Gastroesophageal sphincter (tissue), 3 donors: ENCODE measurements at regions not wholly inside any gene's neighbourhood (a gene's known extent, or its start where the extent isn't known, plus 50 kb on each side); places are given as distances from the start of the nearest gene placed in this dataset.
A peak's percentile ranks its signal among the peaks of the same experiment; 100 is the strongest.

ENCODE experiments used
- EP300 ChIP-seq: sonication (generic); formaldehyde crosslinking; IDR thresholded peaks from one replicate; pipeline ENCODE4 v1.6.1; 2017; ENCODE audit warnings: antibody characterized with exemption, mild to moderate bottlenecking
- POLR2A ChIP-seq, 2 donors: fragments of 450-650 bp; IDR thresholded peaks; one replicate each; pipeline ENCODE4 v1.6.1; 2017; ENCODE audit warnings: antibody characterized with exemption in 2 of 2, mild to moderate bottlenecking in 2 of 2, moderate library complexity in 1 of 2
- POLR2AphosphoS5 ChIP-seq: sonication (generic); formaldehyde crosslinking; IDR thresholded peaks from one replicate; pipeline ENCODE4 v1.6.1; 2017; ENCODE audit warnings: antibody characterized with exemption
- TF ChIP-seq, protein P1 (sequence below), 4 experiments: fragments of 200-600 bp in 2 of 4; fragments of 450-650 bp in 2 of 4; sonication (generic) in 1 of 4; IDR thresholded peaks; one replicate each; pipeline ENCODE4 v1.5.1; 2017 to 2019; ENCODE audit warnings: antibody characterized with exemption in 4 of 4, mild to moderate bottlenecking in 2 of 4, moderate library complexity in 2 of 4

DNA sequence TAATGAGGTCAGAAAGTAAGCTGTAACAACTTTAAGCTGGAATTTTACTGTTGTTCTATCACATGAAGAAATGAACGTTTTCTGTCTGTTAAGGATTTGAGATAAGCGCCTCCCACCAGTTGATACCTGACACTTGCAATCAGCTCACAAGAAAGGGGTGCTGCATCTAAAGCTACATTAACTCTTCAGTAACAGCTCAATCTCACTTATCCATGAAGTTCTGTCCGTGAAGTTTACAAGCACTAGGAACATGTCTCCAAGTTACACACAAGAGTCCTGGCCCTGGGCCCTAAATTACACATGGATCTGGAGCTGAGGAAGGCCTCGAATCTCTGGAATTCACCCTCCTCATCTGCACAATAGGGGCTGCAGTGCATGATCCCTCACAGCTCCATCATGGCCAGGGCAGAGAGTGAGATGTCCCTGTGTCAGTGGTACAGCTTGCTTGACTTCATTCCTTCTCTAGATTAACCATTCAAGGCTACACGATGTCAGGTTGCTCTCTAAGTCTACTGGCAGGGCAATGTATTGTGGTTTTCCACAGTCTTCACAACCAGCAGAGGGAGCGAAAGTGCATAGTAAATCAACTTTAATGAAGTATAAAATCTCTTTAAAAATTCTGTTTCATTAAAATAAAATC, 182.4 kb upstream of the MCHR2 start:
- TF ChIP-seq POLR2A (IDR thresholded peaks at IDR 0.05): no peak
- TF ChIP-seq, protein P1, sequence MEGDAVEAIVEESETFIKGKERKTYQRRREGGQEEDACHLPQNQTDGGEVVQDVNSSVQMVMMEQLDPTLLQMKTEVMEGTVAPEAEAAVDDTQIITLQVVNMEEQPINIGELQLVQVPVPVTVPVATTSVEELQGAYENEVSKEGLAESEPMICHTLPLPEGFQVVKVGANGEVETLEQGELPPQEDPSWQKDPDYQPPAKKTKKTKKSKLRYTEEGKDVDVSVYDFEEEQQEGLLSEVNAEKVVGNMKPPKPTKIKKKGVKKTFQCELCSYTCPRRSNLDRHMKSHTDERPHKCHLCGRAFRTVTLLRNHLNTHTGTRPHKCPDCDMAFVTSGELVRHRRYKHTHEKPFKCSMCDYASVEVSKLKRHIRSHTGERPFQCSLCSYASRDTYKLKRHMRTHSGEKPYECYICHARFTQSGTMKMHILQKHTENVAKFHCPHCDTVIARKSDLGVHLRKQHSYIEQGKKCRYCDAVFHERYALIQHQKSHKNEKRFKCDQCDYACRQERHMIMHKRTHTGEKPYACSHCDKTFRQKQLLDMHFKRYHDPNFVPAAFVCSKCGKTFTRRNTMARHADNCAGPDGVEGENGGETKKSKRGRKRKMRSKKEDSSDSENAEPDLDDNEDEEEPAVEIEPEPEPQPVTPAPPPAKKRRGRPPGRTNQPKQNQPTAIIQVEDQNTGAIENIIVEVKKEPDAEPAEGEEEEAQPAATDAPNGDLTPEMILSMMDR (IDR thresholded peaks at IDR 0.05): peak in 1 of 4 experiments; percentile 17
- TF ChIP-seq POLR2AphosphoS5: no peak
- no peak for TF ChIP-seq EP300
